AG04450 (cell line): ENCODE measurements at regions not wholly inside any gene's neighbourhood (a gene's known extent, or its start where the extent isn't known, plus 50 kb on each side); places are given as distances from the start of the nearest gene placed in this dataset.

Experiments used
- CTCF ChIA-PET: fragments of 300-600, 350-600 bp; formaldehyde crosslinking; extraction: SDS; loops from one replicate; lab custom pipeline; 2022; ENCODE audit warnings: antibody characterized with exemption, inconsistent platforms; lab: Charles Lee
- POLR2A ChIA-PET: fragments of 350-600 bp; formaldehyde crosslinking; extraction: SDS; loops from one replicate; lab custom pipeline; 2021; ENCODE audit warnings: antibody characterized with exemption, inconsistent platforms; lab: Yijun Ruan, JAX
- DNase-seq: peaks from one replicate; pipeline ENCODE4 v3.0.0-alpha.2; 2011; ENCODE audit warnings: low read depth, low spot score
- H3K27ac ChIP-seq: one replicate; pipeline ENCODE4 v1.5.1; 2012; ENCODE audit warnings: low read depth, low read length, control low read depth
- H3K27me3 ChIP-seq: one replicate; pipeline ENCODE4 v1.6.0; 2012; ENCODE audit warnings: low read length; ENCODE audit not compliant: control insufficient read depth, insufficient read depth
- H3K4me3 ChIP-seq: 2 replicates; pipeline ENCODE4 v1.5.1; 2011; ENCODE audit warnings: mild to moderate bottlenecking, low read depth, low read length, control low read depth
- H3K9me3 ChIP-seq: 2 replicates; pipeline ENCODE4 v1.5.1; 2012; ENCODE audit warnings: low read length; ENCODE audit not compliant: control insufficient read depth, insufficient read depth
- TF ChIP-seq, protein P1 (sequence below): IDR thresholded peaks from 2 replicates; pipeline ENCODE4 v1.5.1; 2011; ENCODE audit warnings: low read depth, low read length, control low read depth, inconsistent platforms

- TF ChIP-seq, protein P1, sequence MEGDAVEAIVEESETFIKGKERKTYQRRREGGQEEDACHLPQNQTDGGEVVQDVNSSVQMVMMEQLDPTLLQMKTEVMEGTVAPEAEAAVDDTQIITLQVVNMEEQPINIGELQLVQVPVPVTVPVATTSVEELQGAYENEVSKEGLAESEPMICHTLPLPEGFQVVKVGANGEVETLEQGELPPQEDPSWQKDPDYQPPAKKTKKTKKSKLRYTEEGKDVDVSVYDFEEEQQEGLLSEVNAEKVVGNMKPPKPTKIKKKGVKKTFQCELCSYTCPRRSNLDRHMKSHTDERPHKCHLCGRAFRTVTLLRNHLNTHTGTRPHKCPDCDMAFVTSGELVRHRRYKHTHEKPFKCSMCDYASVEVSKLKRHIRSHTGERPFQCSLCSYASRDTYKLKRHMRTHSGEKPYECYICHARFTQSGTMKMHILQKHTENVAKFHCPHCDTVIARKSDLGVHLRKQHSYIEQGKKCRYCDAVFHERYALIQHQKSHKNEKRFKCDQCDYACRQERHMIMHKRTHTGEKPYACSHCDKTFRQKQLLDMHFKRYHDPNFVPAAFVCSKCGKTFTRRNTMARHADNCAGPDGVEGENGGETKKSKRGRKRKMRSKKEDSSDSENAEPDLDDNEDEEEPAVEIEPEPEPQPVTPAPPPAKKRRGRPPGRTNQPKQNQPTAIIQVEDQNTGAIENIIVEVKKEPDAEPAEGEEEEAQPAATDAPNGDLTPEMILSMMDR = no peak
- DNase-seq = no peak
- Histone ChIP-seq H3K27ac (no peak overlapping the region), H3K4me3 (no peak overlapping the region), H3K9me3 (no peaks in the 10 kb centered on the region), H3K27me3 (no peaks in the 10 kb centered on the region)
- CTCF ChIA-PET = interaction anchor here (0.8 kb wide), 1 partner anchor 11 kb away, joined by 3 read pairs; no protein-coding TSS in a partner anchor
- POLR2A ChIA-PET = no interaction called here
These were observed 799.3 kb upstream of the CXADR start for GRCh38 chr21:16713331-16714117.

DNA sequence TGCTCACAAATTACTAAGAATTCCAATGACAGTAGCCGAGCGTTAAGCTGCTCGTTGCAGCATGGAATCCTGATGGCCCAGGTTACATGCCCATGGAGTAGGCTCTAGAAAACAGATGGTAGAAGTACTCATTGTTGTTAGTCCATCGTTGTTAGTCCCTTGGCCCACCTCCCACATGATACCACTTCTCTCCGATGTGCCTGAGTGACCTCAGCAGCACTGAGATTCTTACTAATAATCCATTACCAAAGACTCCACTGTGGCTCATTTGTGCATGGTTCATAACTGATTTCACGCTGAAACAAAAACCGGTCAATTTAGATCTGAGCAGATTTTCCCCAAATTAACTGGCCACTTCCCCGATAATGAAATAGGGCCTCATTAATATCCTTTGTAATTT lies 772.3 kb upstream of the CXADR start:
- H3K27me3 ChIP-seq = no peaks in the 10 kb centered on the region
- ChIA-PET CTCF (no interaction called here), POLR2A (no interaction called here)
- no peak for DNase-seq
- TF ChIP-seq, protein P1 = no peak
- no peaks in the 10 kb centered on the region for H3K9me3 ChIP-seq
- no peak overlapping the region for H3K4me3 ChIP-seq
- H3K27ac ChIP-seq = no peak overlapping the region

DNA sequence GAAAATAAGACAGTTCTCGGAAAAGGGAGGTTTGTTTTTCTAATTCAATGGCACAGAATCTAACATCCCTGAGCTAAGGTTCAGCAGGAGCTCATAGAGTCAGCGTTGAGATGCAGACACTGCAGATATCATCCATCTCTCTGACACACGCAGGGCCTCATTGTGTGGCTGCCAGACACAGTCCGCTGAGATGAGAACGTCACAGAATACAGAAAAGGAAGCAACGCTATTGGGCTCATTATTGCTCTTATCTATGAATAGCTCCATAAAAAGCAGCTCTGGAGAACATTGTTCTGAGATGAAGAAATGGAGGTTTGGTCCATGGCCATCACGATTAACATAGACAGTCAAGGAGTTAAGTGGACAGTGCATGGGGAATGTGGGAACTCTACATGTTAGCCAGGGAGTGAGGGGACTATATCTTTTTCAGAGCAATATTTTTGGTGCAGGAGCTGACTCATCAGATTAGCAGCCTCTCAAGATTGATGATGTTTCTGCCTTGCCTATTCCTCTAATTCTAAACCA lies 771.6 kb upstream of the CXADR start:
- ChIA-PET POLR2A (no interaction called here), CTCF (interaction anchor here (0.6 kb wide), 1 partner anchor 281 kb away, joined by 3 read pairs; no protein-coding TSS in a partner anchor)
- Histone ChIP-seq H3K27me3 (no peaks in the 10 kb centered on the region), H3K27ac (no peak overlapping the region), H3K9me3 (no peaks in the 10 kb centered on the region), H3K4me3 (no peak overlapping the region)
- TF ChIP-seq, protein P1 = no peak
- no peak for DNase-seq

- DNase-seq = no peak
These were observed 770.7 kb upstream of the CXADR start for GRCh38 chr21:16742131-16742641.

More at GRCh38 chr21:16742131-16742641, 770.7 kb upstream of the CXADR start:
- POLR2A ChIA-PET = no interaction called here
- CTCF ChIA-PET = no interaction called here
- Histone ChIP-seq H3K9me3 (no peaks in the 10 kb centered on the region), H3K4me3 (no peak overlapping the region), H3K27me3 (no peaks in the 10 kb centered on the region), H3K27ac (no peak overlapping the region)
- TF ChIP-seq, protein P1 = no peak
